Erythroblast (primary cell): ENCODE measurements at regions not wholly inside any gene's neighbourhood (a gene's known extent, or its start where the extent isn't known, plus 50 kb on each side); places are given as distances from the start of the nearest gene placed in this dataset.

Experiments
- GATA1 ChIP-seq: IDR thresholded peaks from 2 replicates; pipeline ENCODE4 v1.6.1; 2011; ENCODE audit warnings: low read depth, mild to moderate bottlenecking, control low read depth, low read length, moderate library complexity
- POLR2A ChIP-seq: IDR thresholded peaks from 2 replicates; pipeline ENCODE4 v1.6.1; 2011; ENCODE audit warnings: mild to moderate bottlenecking, low read length

DNA sequence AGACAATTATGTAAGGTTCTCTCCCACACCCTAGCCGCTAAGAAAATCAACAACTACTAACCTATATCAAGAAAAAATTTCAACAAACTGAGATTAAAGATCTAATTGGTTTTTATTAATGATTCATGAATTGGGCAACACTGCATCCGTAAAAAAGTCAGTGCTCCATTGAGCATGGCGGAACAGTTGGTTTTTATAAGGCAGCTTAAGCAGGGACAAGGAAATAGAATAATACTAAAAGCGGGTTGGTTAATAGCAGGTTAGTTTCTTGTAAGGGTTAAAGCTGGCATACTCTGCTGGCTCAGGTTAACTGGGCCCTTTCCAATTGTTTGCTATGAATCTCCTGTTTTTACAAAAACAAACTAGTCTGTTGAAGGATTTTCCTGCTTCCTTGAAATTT lies 202.3 kb upstream of the RASGEF1B start:
- TF ChIP-seq POLR2A (no peak), GATA1 (no peak)
